ENCODE measurements at regions not wholly inside any gene's neighbourhood (a gene's known extent, or its start where the extent isn't known, plus 50 kb on each side); places are given as distances from the start of the nearest gene placed in this dataset.

DNA sequence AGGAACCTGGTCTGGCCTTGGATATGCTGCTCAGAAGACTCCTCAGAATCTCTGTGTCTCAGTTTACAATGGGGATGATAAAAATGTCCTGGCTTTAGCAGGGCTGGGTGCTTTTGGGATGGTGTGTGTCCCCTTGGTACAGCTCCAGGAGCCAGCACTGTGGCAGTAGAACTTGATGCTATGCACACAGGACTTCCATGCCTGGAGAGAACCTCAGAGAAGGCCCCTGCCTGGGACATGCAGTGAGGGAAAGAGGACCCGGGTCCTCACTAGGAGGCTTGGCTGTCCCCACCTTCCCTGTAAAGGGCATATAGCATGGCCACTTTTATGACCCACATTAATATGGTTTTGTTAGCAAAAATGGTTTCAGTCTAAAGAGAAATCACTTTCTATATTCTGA lies 100.5 kb downstream of the GLRX3 start:
- TF ChIP-seq, protein P1, sequence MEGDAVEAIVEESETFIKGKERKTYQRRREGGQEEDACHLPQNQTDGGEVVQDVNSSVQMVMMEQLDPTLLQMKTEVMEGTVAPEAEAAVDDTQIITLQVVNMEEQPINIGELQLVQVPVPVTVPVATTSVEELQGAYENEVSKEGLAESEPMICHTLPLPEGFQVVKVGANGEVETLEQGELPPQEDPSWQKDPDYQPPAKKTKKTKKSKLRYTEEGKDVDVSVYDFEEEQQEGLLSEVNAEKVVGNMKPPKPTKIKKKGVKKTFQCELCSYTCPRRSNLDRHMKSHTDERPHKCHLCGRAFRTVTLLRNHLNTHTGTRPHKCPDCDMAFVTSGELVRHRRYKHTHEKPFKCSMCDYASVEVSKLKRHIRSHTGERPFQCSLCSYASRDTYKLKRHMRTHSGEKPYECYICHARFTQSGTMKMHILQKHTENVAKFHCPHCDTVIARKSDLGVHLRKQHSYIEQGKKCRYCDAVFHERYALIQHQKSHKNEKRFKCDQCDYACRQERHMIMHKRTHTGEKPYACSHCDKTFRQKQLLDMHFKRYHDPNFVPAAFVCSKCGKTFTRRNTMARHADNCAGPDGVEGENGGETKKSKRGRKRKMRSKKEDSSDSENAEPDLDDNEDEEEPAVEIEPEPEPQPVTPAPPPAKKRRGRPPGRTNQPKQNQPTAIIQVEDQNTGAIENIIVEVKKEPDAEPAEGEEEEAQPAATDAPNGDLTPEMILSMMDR (IDR thresholded peaks at IDR 0.05): no peak
- TF ChIP-seq POLR2A (IDR thresholded peaks at IDR 0.05) (no peak), EP300 (IDR thresholded peaks at IDR 0.05) (no peak)

All from ovary (tissue), 3 donors.